GM19035 (cell line): ENCODE measurements at regions not wholly inside any gene's neighbourhood (a gene's known extent, or its start where the extent isn't known, plus 50 kb on each side); places are given as distances from the start of the nearest gene placed in this dataset.

Experiments
- ATAC-seq: cut with Tn5 transposase; IDR thresholded peaks from one replicate; pipeline ENCODE4 v1.9.1; 2021; ENCODE audit not compliant: unreplicated experiment

GRCh38 chr14:22007784-22008412, 334.3 kb upstream of the OR4E1 start:
- no peak for ATAC-seq

GRCh38 chr14:22007363-22007762, 333.7 kb upstream of the OR4E1 start:
- no peak for ATAC-seq

- no peak for ATAC-seq
Measured at GRCh38 chr14:22003461-22003860, 329.8 kb upstream of the OR4E1 start.

GRCh38 chr14:22002860-22003284, 329.3 kb upstream of the OR4E1 start:
- ATAC-seq, result no peak

GRCh38 chr14:21999402-21999801, 325.8 kb upstream of the OR4E1 start:
- ATAC-seq, result no peak

GRCh38 chr14:21997300-21997699, 323.7 kb upstream of the OR4E1 start:
- no peak for ATAC-seq

GRCh38 chr14:21995332-21995731, 321.7 kb upstream of the OR4E1 start:
- ATAC-seq, result no peak

- ATAC-seq, result no peak
Measured at GRCh38 chr14:21993837-21994236, 320.2 kb upstream of the OR4E1 start.

- ATAC-seq, result no peak
Measured at GRCh38 chr14:21993070-21993469, 319.5 kb upstream of the OR4E1 start.

- ATAC-seq, result no peak
Measured at GRCh38 chr14:21991130-21991529, 317.5 kb upstream of the OR4E1 start.

GRCh38 chr14:21990116-21990515, 316.5 kb upstream of the OR4E1 start:
- no peak for ATAC-seq

GRCh38 chr14:21989090-21989489, 315.5 kb upstream of the OR4E1 start:
- ATAC-seq, result no peak

- no peak for ATAC-seq
Measured at GRCh38 chr14:21988413-21988812, 314.8 kb upstream of the OR4E1 start.

GRCh38 chr14:21987937-21988336, 314.3 kb upstream of the OR4E1 start:
- no peak for ATAC-seq

- no peak for ATAC-seq
Measured at GRCh38 chr14:21985081-21985480, 311.5 kb upstream of the OR4E1 start.

- no peak for ATAC-seq
Measured at GRCh38 chr14:21978999-21979314, 305.3 kb upstream of the OR4E1 start.

GRCh38 chr14:21978184-21978998, 304.8 kb upstream of the OR4E1 start:
- no peak for ATAC-seq

GRCh38 chr14:21974741-21975140, 301.1 kb upstream of the OR4E1 start:
- no peak for ATAC-seq

GRCh38 chr14:21965042-21965441, 291.4 kb upstream of the OR4E1 start:
- no peak for ATAC-seq

GRCh38 chr14:21964180-21964579, 290.6 kb upstream of the OR4E1 start:
- ATAC-seq, result no peak

GRCh38 chr14:21960636-21961035, 287.0 kb upstream of the OR4E1 start:
- ATAC-seq, result no peak

GRCh38 chr14:21941885-21942284, 268.3 kb upstream of the OR4E1 start:
- ATAC-seq, result no peak
